GM12875 (cell line): ENCODE measurements at regions not wholly inside any gene's neighbourhood (a gene's known extent, or its start where the extent isn't known, plus 50 kb on each side); places are given as distances from the start of the nearest gene placed in this dataset.

Experiments used
- H3K4me3 ChIP-seq: one replicate; pipeline ENCODE4 v1.5.1; 2011; ENCODE audit warnings: low read depth, low read length, control low read depth
- CTCF ChIP-seq: IDR thresholded peaks from 2 replicates; pipeline ENCODE4 v1.5.1; 2011; ENCODE audit warnings: low read depth, mild to moderate bottlenecking, control low read depth, inconsistent platforms, low read length, moderate library complexity, borderline replicate concordance; ENCODE audit not compliant: insufficient read depth

GRCh38 chr4:133592591-133592990 lies 443.5 kb downstream of the PCDH10 start:
- H3K4me3 ChIP-seq = no peak overlapping the region
- no peak for TF ChIP-seq CTCF

GRCh38 chr4:133592106-133592505 lies 443.0 kb downstream of the PCDH10 start:
- H3K4me3 ChIP-seq = no peak overlapping the region
- no peak for TF ChIP-seq CTCF

- no peak overlapping the region for H3K4me3 ChIP-seq
- TF ChIP-seq CTCF = no peak
Observed at GRCh38 chr4:133588306-133588705, 439.2 kb downstream of the PCDH10 start.

GRCh38 chr4:133585323-133585722 lies 436.2 kb downstream of the PCDH10 start:
- H3K4me3 ChIP-seq = no peak overlapping the region
- no peak for TF ChIP-seq CTCF

GRCh38 chr4:133584714-133585113 lies 435.6 kb downstream of the PCDH10 start:
- TF ChIP-seq CTCF = no peak
- no peak overlapping the region for H3K4me3 ChIP-seq

GRCh38 chr4:133581996-133582619 lies 433.0 kb downstream of the PCDH10 start:
- no peak overlapping the region for H3K4me3 ChIP-seq
- TF ChIP-seq CTCF = no peak

- no peak for TF ChIP-seq CTCF
- H3K4me3 ChIP-seq = no peak overlapping the region
Observed at GRCh38 chr4:133574248-133574647, 425.2 kb downstream of the PCDH10 start.
